ENCODE measurements at regions not wholly inside any gene's neighbourhood (a gene's known extent, or its start where the extent isn't known, plus 50 kb on each side); places are given as distances from the start of the nearest gene placed in this dataset.

- H3K27ac ChIP-seq = no peak overlapping the region
- DNase-seq (ENCODE audit: low read depth in 1 of 2, low spot score in 1 of 2) = no peak
- no peaks in the 10 kb centered on the region for H3K36me3 ChIP-seq
Measured at GRCh38 chr20:52677216-52677615, 294.9 kb upstream of the TSHZ2 start.

DNA sequence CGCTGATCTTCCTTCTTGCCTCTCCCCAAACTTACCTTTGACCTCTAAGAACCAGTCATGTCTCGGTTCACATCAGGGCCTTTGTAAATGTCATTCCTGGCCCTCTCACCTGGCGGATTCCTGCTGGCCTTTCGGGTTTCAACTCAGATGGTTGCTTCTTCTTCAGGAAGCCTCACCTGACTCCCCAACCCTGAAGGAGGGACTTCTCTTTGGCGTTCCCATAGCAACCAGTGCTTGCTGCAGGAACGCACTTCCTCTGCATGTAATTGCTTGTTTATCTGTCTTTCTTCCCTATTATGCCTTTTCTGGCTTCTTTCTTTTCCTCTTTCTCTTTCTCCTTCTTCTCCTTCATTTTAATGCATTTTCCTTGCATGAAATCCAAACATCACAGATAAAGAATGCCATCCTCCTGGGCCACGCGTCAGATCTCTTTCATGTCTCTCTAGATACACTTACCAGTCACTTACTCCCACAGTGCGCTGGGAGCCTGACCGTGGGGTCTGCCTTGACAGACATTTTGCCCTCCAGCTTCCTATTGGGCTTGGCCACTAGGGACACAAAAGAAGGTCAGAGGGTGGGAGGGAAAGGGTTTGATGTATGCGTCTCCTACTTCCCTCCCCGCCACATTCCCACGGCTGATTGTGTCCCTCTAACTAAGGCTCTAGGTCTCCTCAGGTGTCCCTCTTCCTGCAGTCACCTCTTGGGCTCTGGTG is 295.7 kb upstream of the TSHZ2 start:
- DNase-seq (ENCODE audit: low read depth in 1 of 2, low spot score in 1 of 2) = no peak

More at GRCh38 chr20:52677216-52677615, 294.9 kb upstream of the TSHZ2 start:
- Histone ChIP-seq H3K9me3 (ENCODE audit: low read depth) (no peaks in the 10 kb centered on the region), H3K4me1 (ENCODE audit: low read depth) (no peaks in the 10 kb centered on the region), H3K27me3 (no peaks in the 10 kb centered on the region), H3K4me3 (no peak overlapping the region)
- no peak for TF ChIP-seq CTCF (IDR thresholded peaks at IDR 0.05; ENCODE audit: low read depth, low read length)

GRCh38 chr20:52675375-52675774 is 296.8 kb upstream of the TSHZ2 start:
- Histone ChIP-seq H3K4me3 (no peak overlapping the region), H3K27ac (no peak overlapping the region), H3K36me3 (no peaks in the 10 kb centered on the region), H3K4me1 (ENCODE audit: low read depth) (no peaks in the 10 kb centered on the region), H3K27me3 (no peaks in the 10 kb centered on the region), H3K9me3 (ENCODE audit: low read depth) (no peaks in the 10 kb centered on the region)
- no peak for DNase-seq (ENCODE audit: low read depth in 1 of 2, low spot score in 1 of 2)
- TF ChIP-seq CTCF (IDR thresholded peaks at IDR 0.05; ENCODE audit: low read depth, low read length) = no peak

More for the DNA sequence above, 295.7 kb upstream of the TSHZ2 start:
- H3K4me1 ChIP-seq (ENCODE audit: low read depth) = no peaks in the 10 kb centered on the region
- no peak overlapping the region for H3K27ac ChIP-seq
- no peaks in the 10 kb centered on the region for H3K9me3 ChIP-seq (ENCODE audit: low read depth)
- no peaks in the 10 kb centered on the region for H3K36me3 ChIP-seq
- no peak for TF ChIP-seq CTCF (IDR thresholded peaks at IDR 0.05; ENCODE audit: low read depth, low read length)
- no peak overlapping the region for H3K4me3 ChIP-seq
- H3K27me3 ChIP-seq = no peaks in the 10 kb centered on the region

- no peak for DNase-seq (ENCODE audit: low read depth in 1 of 2, low spot score in 1 of 2)
- Histone ChIP-seq H3K27me3 (no peaks in the 10 kb centered on the region), H3K4me1 (ENCODE audit: low read depth) (peaks cover 3% of the 10 kb centered on the region), H3K4me3 (no peak overlapping the region), H3K36me3 (no peaks in the 10 kb centered on the region), H3K9me3 (ENCODE audit: low read depth) (no peaks in the 10 kb centered on the region), H3K27ac (no peak overlapping the region)
- TF ChIP-seq CTCF (IDR thresholded peaks at IDR 0.05; ENCODE audit: low read depth, low read length) = no peak
Measured at GRCh38 chr20:52668626-52669025, 303.5 kb upstream of the TSHZ2 start.

- Histone ChIP-seq H3K4me3 (no peak overlapping the region), H3K9me3 (ENCODE audit: low read depth) (no peaks in the 10 kb centered on the region), H3K27ac (no peak overlapping the region), H3K36me3 (no peaks in the 10 kb centered on the region), H3K27me3 (no peaks in the 10 kb centered on the region), H3K4me1 (ENCODE audit: low read depth) (peaks cover 3% of the 10 kb centered on the region)
- no peak for TF ChIP-seq CTCF (IDR thresholded peaks at IDR 0.05; ENCODE audit: low read depth, low read length)
- no peak for DNase-seq (ENCODE audit: low read depth in 1 of 2, low spot score in 1 of 2)
Measured at GRCh38 chr20:52667358-52667757, 304.8 kb upstream of the TSHZ2 start.

Data from cardiac muscle cell (in vitro differentiated cells and primary cell).